HEK293 (cell line): ENCODE measurements at regions not wholly inside any gene's neighbourhood (a gene's known extent, or its start where the extent isn't known, plus 50 kb on each side); places are given as distances from the start of the nearest gene placed in this dataset.

Experiments used
- CTCF ChIA-PET: fragments of 350-600 bp; formaldehyde crosslinking; extraction: SDS; loops from one replicate; lab custom pipeline; 2021; ENCODE audit warnings: antibody characterized with exemption; lab: Yijun Ruan, JAX
- POLR2A ChIA-PET: fragments of 300-600 bp; formaldehyde crosslinking; extraction: SDS; loops from one replicate; lab custom pipeline; 2020; ENCODE audit warnings: antibody characterized with exemption, inconsistent platforms; lab: Yijun Ruan, JAX
- H3K27ac ChIP-seq: fragments of 200-500 bp; sonication (Bioruptor generic); 2 replicates; pipeline ENCODE4 v1.5.1; 2014; ENCODE audit warnings: low read depth, low read length, control low read depth, inconsistent platforms; ENCODE audit errors: extremely low read depth
- H3K36me3 ChIP-seq, 2 experiments: fragments of 200-500 bp in 1 of 2; sonication (Bioruptor generic) in 1 of 2; 1 replicate in 1 of 2; 2 replicates in 1 of 2; pipeline ENCODE4 v1.5.1; 2014 to 2017; ENCODE audit warnings: inconsistent platforms in 2 of 2, low read length in 2 of 2; ENCODE audit not compliant: control insufficient read depth in 2 of 2, insufficient read depth in 1 of 2
- H3K4me1 ChIP-seq: fragments of 200-500 bp; sonication (Bioruptor generic); 2 replicates; pipeline ENCODE4 v1.5.1; 2014; ENCODE audit warnings: mild to moderate bottlenecking, low read length, inconsistent platforms; ENCODE audit not compliant: control insufficient read depth, insufficient read depth
- H3K4me3 ChIP-seq: 2 replicates; pipeline ENCODE4 v1.5.1; 2011; ENCODE audit warnings: low read depth, mild to moderate bottlenecking, control low read depth, low read length, moderate library complexity
- H3K9me3 ChIP-seq: fragments of 200-500 bp; sonication (Bioruptor generic); 2 replicates; pipeline ENCODE4 v1.5.1; 2014; ENCODE audit warnings: low read depth, low read length, inconsistent platforms; ENCODE audit not compliant: control insufficient read depth, insufficient read depth
- BCL6B ChIP-seq: fragments of 450-650 bp; formaldehyde crosslinking; IDR thresholded peaks from 2 replicates; pipeline ENCODE4 v1.5.1; 2017; ENCODE audit warnings: missing biosample characterization, missing genetic modification characterization
- KLF8 ChIP-seq: fragments of 450-650 bp; formaldehyde crosslinking; IDR thresholded peaks from 2 replicates; pipeline ENCODE4 v1.5.1; 2016; ENCODE audit warnings: missing biosample characterization, missing genetic modification characterization
- SP2 ChIP-seq: fragments of 450-650 bp; formaldehyde crosslinking; IDR thresholded peaks from 2 replicates; pipeline ENCODE4 v1.5.1; 2016; ENCODE audit warnings: missing biosample characterization, missing genetic modification characterization
- TRIM28 ChIP-seq: IDR thresholded peaks from 2 replicates; pipeline ENCODE4 v1.6.1; 2011; ENCODE audit warnings: low read length, control low read depth, borderline replicate concordance
- WT1 ChIP-seq: fragments of 450-650 bp; formaldehyde crosslinking; IDR thresholded peaks from 2 replicates; pipeline ENCODE4 v1.5.1; 2016; ENCODE audit warnings: missing biosample characterization, missing genetic modification characterization
- ZFP37 ChIP-seq: fragments of 450-650 bp; formaldehyde crosslinking; IDR thresholded peaks from 2 replicates; pipeline ENCODE4 v1.5.1; 2016; ENCODE audit warnings: missing biosample characterization, missing genetic modification characterization
- ZIC2 ChIP-seq: fragments of 450-650 bp; formaldehyde crosslinking; IDR thresholded peaks from 2 replicates; pipeline ENCODE4 v1.5.1; 2016; ENCODE audit warnings: missing biosample characterization, missing genetic modification characterization
- ZNF366 ChIP-seq: fragments of 450-650 bp; formaldehyde crosslinking; conservative IDR thresholded peaks from 2 replicates; pipeline ENCODE4 v1.5.1; 2016; ENCODE audit warnings: missing biosample characterization, missing genetic modification characterization
- ZNF404 ChIP-seq: fragments of 450-650 bp; formaldehyde crosslinking; IDR thresholded peaks from 2 replicates; pipeline ENCODE4 v1.5.1; 2017; ENCODE audit warnings: missing biosample characterization, missing genetic modification characterization
- ZNF560 ChIP-seq: fragments of 450-650 bp; formaldehyde crosslinking; IDR thresholded peaks from 2 replicates; pipeline ENCODE4 v1.5.1; 2017; ENCODE audit warnings: missing biosample characterization, missing genetic modification characterization, borderline replicate concordance
- ZNF624 ChIP-seq: fragments of 450-650 bp; formaldehyde crosslinking; IDR thresholded peaks from 2 replicates; pipeline ENCODE4 v1.5.1; 2017; ENCODE audit warnings: missing biosample characterization, missing genetic modification characterization
- TF ChIP-seq, protein P1 (sequence below): fragments of 450-650 bp; formaldehyde crosslinking; IDR thresholded peaks from 2 replicates; pipeline ENCODE4 v1.5.1; 2016; ENCODE audit warnings: missing biosample characterization, missing genetic modification characterization, borderline replicate concordance
- TF ChIP-seq, protein P2 (sequence below): fragments of 450-650 bp; formaldehyde crosslinking; IDR thresholded peaks from 2 replicates; pipeline ENCODE4 v1.5.1; 2016; ENCODE audit warnings: missing biosample characterization, missing genetic modification characterization
- TF ChIP-seq, protein P3 (sequence below): fragments of 450-650 bp; formaldehyde crosslinking; IDR thresholded peaks from 2 replicates; pipeline ENCODE4 v1.5.1; 2016; ENCODE audit warnings: missing biosample characterization, missing genetic modification characterization
- TF ChIP-seq, protein P4 (sequence below): sonication (generic); formaldehyde crosslinking; IDR thresholded peaks from 2 replicates; pipeline ENCODE4 v1.8.1; 2022; ENCODE audit warnings: mild to moderate bottlenecking, moderate library complexity, missing genetic modification reagents
- TF ChIP-seq, protein P5 (sequence below): fragments of 450-650 bp; formaldehyde crosslinking; IDR thresholded peaks from 2 replicates; pipeline ENCODE4 v1.5.1; 2016; ENCODE audit warnings: missing biosample characterization, missing genetic modification characterization

DNA sequence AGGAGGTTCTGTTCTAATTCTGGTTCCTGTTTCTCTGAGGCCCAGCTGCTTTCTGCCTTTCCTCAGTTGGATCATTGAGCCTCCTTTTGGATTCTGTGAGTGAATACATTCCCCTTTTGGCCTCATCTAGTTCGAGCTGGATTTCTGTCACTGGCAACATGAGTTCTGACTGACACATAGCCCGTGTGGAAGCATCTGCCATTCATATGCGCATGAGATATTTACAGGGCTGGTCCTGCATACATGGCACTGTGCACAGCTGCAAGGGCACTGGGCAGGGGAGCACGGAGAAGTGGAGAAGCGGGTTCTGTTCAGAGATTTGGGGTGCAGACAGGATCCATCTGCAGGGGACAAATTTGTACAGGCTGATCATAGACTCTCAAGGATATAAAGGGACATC is 352.8 kb downstream of the RPS24 start:
- Histone ChIP-seq H3K9me3 (no peaks in the 10 kb centered on the region), H3K36me3 (no peaks in the 10 kb centered on the region), H3K27ac (no peak overlapping the region)
- ChIA-PET POLR2A (no interaction called here), CTCF (interaction anchor here (0.5 to 1.5 kb wide), 2 partner anchors 10 to 127 kb away, joined by 3 read pairs; no protein-coding TSS in a partner anchor)
- TF ChIP-seq ZFP37 (tag by site-specific recombination) (no peak), ZNF404 (tag by site-specific recombination) (no peak)
- TF ChIP-seq, protein P1, sequence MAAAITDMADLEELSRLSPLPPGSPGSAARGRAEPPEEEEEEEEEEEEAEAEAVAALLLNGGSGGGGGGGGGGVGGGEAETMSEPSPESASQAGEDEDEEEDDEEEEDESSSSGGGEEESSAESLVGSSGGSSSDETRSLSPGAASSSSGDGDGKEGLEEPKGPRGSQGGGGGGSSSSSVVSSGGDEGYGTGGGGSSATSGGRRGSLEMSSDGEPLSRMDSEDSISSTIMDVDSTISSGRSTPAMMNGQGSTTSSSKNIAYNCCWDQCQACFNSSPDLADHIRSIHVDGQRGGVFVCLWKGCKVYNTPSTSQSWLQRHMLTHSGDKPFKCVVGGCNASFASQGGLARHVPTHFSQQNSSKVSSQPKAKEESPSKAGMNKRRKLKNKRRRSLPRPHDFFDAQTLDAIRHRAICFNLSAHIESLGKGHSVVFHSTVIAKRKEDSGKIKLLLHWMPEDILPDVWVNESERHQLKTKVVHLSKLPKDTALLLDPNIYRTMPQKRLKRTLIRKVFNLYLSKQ (tag by site-specific recombination): no peak
- TF ChIP-seq, all 188 proteins: peak for 0
- no peaks in the 10 kb centered on the region for H3K4me1 ChIP-seq
- no peak overlapping the region for H3K4me3 ChIP-seq

DNA sequence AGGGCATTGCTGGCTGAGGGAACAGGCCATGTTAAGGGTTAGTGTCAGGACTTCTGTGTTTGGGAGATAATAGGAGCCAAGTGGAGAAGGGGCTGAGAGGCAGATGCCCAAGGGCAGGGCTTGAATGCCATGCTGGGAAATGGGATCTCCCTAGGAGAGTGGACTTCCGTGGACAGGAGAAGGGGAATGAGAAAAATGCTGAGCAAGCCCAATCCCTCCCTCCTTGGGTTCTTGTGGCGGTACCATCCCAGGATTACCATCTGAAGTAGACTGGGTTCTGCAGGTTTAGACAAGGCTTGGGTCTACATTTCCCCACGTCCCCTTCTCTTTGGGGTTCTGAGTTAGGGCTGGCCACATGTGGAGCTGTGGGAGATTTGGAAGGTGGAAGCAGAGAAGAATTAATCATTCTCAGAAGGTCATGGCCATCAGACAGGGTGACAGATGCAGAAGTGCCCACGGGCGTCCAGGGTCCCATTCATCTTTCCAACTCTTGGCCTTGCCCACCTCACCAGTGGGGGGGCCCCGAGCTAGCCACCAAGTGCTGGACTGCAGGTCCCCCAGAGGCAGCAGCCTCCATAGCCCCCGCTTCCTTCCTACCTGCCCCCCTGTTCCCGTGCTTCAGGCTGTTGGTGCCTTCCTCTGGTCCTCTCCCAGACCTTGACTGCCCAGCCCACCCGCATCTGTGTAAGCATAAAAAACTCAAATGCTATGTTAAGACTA is 354.8 kb downstream of the RPS24 start:
- CTCF ChIA-PET: no interaction called here

GRCh38 chr10:78389419-78389818 is 355.8 kb downstream of the RPS24 start:
- Histone ChIP-seq H3K4me1 (no peaks in the 10 kb centered on the region), H3K4me3 (no peak overlapping the region), H3K9me3 (no peaks in the 10 kb centered on the region), H3K27ac (no peak overlapping the region), H3K36me3 (no peaks in the 10 kb centered on the region)
- POLR2A ChIA-PET: no interaction called here
- TF ChIP-seq ZIC2: peak; percentile 71
- TF ChIP-seq SP2 (tag by site-specific recombination): no peak
- TF ChIP-seq, protein P2, sequence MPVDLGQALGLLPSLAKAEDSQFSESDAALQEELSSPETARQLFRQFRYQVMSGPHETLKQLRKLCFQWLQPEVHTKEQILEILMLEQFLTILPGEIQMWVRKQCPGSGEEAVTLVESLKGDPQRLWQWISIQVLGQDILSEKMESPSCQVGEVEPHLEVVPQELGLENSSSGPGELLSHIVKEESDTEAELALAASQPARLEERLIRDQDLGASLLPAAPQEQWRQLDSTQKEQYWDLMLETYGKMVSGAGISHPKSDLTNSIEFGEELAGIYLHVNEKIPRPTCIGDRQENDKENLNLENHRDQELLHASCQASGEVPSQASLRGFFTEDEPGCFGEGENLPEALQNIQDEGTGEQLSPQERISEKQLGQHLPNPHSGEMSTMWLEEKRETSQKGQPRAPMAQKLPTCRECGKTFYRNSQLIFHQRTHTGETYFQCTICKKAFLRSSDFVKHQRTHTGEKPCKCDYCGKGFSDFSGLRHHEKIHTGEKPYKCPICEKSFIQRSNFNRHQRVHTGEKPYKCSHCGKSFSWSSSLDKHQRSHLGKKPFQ (tag by site-specific recombination): no peak
- no peak for TF ChIP-seq ZNF624 (tag by site-specific recombination)
- TF ChIP-seq KLF8 (tag by site-specific recombination): no peak
- CTCF ChIA-PET: no interaction called here

More for the DNA sequence above, 354.8 kb downstream of the RPS24 start:
- Histone ChIP-seq H3K36me3 (no peaks in the 10 kb centered on the region), H3K9me3 (no peaks in the 10 kb centered on the region), H3K27ac (no peak overlapping the region), H3K4me1 (no peaks in the 10 kb centered on the region), H3K4me3 (no peak overlapping the region)
- TF ChIP-seq ZNF560 (tag by site-specific recombination) (no peak), BCL6B (tag by site-specific recombination) (no peak), ZNF366 (tag by site-specific recombination) (no peak), TRIM28 (no peak), WT1 (no peak)
- TF ChIP-seq, protein P3, sequence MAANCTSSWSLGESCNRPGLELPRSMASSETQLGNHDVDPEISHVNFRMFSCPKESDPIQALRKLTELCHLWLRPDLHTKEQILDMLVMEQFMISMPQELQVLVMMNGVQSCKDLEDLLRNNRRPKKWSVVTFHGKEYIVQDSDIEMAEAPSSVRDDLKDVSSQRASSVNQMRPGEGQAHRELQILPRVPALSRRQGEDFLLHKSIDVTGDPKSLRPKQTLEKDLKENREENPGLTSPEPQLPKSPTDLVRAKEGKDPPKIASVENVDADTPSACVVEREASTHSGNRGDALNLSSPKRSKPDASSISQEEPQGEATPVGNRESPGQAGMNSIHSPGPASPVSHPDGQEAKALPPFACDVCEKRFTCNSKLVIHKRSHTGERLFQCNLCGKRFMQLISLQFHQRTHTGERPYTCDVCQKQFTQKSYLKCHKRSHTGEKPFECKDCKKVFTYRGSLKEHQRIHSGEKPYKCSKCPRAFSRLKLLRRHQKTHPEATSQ (tag by site-specific recombination): no peak
- TF ChIP-seq, protein P4, sequence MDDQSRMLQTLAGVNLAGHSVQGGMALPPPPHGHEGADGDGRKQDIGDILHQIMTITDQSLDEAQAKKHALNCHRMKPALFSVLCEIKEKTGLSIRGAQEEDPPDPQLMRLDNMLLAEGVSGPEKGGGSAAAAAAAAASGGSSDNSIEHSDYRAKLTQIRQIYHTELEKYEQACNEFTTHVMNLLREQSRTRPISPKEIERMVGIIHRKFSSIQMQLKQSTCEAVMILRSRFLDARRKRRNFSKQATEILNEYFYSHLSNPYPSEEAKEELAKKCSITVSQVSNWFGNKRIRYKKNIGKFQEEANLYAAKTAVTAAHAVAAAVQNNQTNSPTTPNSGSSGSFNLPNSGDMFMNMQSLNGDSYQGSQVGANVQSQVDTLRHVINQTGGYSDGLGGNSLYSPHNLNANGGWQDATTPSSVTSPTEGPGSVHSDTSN (CRISPR knock-in tag): no peak
- TF ChIP-seq, protein P5, sequence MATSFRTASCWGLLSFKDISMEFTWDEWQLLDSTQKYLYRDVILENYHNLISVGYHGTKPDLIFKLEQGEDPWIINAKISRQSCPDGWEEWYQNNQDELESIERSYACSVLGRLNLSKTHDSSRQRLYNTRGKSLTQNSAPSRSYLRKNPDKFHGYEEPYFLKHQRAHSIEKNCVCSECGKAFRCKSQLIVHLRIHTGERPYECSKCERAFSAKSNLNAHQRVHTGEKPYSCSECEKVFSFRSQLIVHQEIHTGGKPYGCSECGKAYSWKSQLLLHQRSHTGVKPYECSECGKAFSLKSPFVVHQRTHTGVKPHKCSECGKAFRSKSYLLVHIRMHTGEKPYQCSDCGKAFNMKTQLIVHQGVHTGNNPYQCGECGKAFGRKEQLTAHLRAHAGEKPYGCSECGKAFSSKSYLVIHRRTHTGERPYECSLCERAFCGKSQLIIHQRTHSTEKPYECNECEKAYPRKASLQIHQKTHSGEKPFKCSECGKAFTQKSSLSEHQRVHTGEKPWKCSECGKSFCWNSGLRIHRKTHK (tag by site-specific recombination): no peak
- POLR2A ChIA-PET: no interaction called here
